Neural cell (in vitro differentiated cells): ENCODE measurements at regions not wholly inside any gene's neighbourhood (a gene's known extent, or its start where the extent isn't known, plus 50 kb on each side); places are given as distances from the start of the nearest gene placed in this dataset.

Experiments used
- H2AFZ ChIP-seq: fragments of 200-600, 300-800 bp; sonication (generic), shearing (Covaris generic); 2 replicates; pipeline ENCODE4 v1.6.0; 2014; ENCODE audit warnings: low read depth, mild to moderate bottlenecking, antibody characterized with exemption, low read length, moderate library complexity
- H3F3A ChIP-seq: fragments of 200-600 bp; shearing (Covaris generic); 2 replicates; pipeline ENCODE4 v1.6.1; 2016; ENCODE audit warnings: mild to moderate bottlenecking, moderate library complexity, mixed read lengths, antibody characterized with exemption, low read length; ENCODE audit not compliant: insufficient read depth, poor library complexity, severe bottlenecking
- H3K27ac ChIP-seq: fragments of 200-600, 300-800 bp; sonication (generic), shearing (Covaris generic); 2 replicates; pipeline ENCODE4 v1.5.1; 2014; ENCODE audit warnings: mild to moderate bottlenecking, low read length, moderate library complexity
- H3K27me3 ChIP-seq: fragments of 300-800, 200-600 bp; sonication (generic), shearing (Covaris generic); 2 replicates; pipeline ENCODE4 v1.6.0; 2014; ENCODE audit warnings: mild to moderate bottlenecking, low read depth, low read length, moderate library complexity; ENCODE audit not compliant: insufficient read depth
- H3K36me3 ChIP-seq: fragments of 300-800, 200-600 bp; sonication (generic), shearing (Covaris generic); 2 replicates; pipeline ENCODE4 v1.5.1; 2014; ENCODE audit warnings: mild to moderate bottlenecking, antibody characterized with exemption, low read length, moderate library complexity; ENCODE audit not compliant: insufficient read depth
- H3K4me2 ChIP-seq: fragments of 300-800, 200-600 bp; sonication (generic), shearing (Covaris generic); 2 replicates; pipeline ENCODE4 v1.6.0; 2014; ENCODE audit warnings: mild to moderate bottlenecking, low read length
- H3K4me3 ChIP-seq: fragments of 300-800, 200-600 bp; sonication (generic), shearing (Covaris generic); 2 replicates; pipeline ENCODE4 v1.5.1; 2014; ENCODE audit warnings: mild to moderate bottlenecking, low read length, moderate library complexity
- H3K79me2 ChIP-seq: fragments of 200-600 bp; shearing (Covaris generic); replicated peaks from 2 replicates; pipeline ENCODE4 v1.6.0; 2014; ENCODE audit warnings: mild to moderate bottlenecking, low read length, moderate library complexity; ENCODE audit not compliant: insufficient read depth
- H3K9ac ChIP-seq: fragments of 300-800, 200-600 bp; sonication (generic), shearing (Covaris generic); 2 replicates; pipeline ENCODE4 v1.6.1; 2016; ENCODE audit warnings: mild to moderate bottlenecking, low read length, mixed read lengths
- H3K9me2 ChIP-seq: fragments of 200-600 bp; shearing (Covaris generic); 2 replicates; pipeline ENCODE4 v1.6.1; 2016; ENCODE audit warnings: mild to moderate bottlenecking, low read length, mixed read lengths; ENCODE audit not compliant: insufficient read depth
- H3K9me3 ChIP-seq: fragments of 200-600, 300-800 bp; sonication (generic), shearing (Covaris generic); 2 replicates; pipeline ENCODE4 v1.6.1; 2016; ENCODE audit warnings: mild to moderate bottlenecking, mixed run types, low read length, moderate library complexity, mixed read lengths
- H4K20me1 ChIP-seq: fragments of 200-600 bp; shearing (Covaris generic); 2 replicates; pipeline ENCODE4 v1.6.1; 2016; ENCODE audit warnings: mild to moderate bottlenecking, mixed run types; ENCODE audit not compliant: insufficient read depth
- EP300 ChIP-seq: fragments of 450-650 bp; conservative IDR thresholded peaks from 2 replicates; pipeline ENCODE4 v1.6.1; 2014; ENCODE audit warnings: antibody characterized with exemption, mild to moderate bottlenecking, moderate library complexity; ENCODE audit not compliant: poor library complexity, severe bottlenecking
- EZH2 ChIP-seq: fragments of 200-600, 300-800 bp; shearing (Covaris generic), sonication (generic); IDR thresholded peaks from 2 replicates; pipeline ENCODE4 v1.6.1; 2014; ENCODE audit warnings: antibody characterized with exemption, low read length, borderline replicate concordance, mild to moderate bottlenecking; ENCODE audit not compliant: insufficient read depth, poor library complexity, severe bottlenecking
- MXI1 ChIP-seq: fragments of 450-650 bp; conservative IDR thresholded peaks from 2 replicates; pipeline ENCODE4 v1.6.1; 2014; ENCODE audit warnings: antibody characterized with exemption, mild to moderate bottlenecking; ENCODE audit not compliant: poor library complexity, severe bottlenecking
- POLR2AphosphoS5 ChIP-seq: IDR thresholded peaks from 2 replicates; pipeline ENCODE4 v1.6.1; 2012
- RAD21 ChIP-seq: fragments of 450-650 bp; conservative IDR thresholded peaks from 2 replicates; pipeline ENCODE4 v1.6.1; 2014; ENCODE audit warnings: antibody characterized with exemption, mild to moderate bottlenecking, moderate library complexity
- SMC3 ChIP-seq: fragments of 450-650 bp; conservative IDR thresholded peaks from 2 replicates; pipeline ENCODE4 v1.6.1; 2014; ENCODE audit warnings: antibody characterized with exemption, mild to moderate bottlenecking, moderate library complexity; ENCODE audit not compliant: poor library complexity
- TAF1 ChIP-seq: IDR thresholded peaks from 2 replicates; pipeline ENCODE4 v1.6.1; 2012; ENCODE audit warnings: low read depth
- TF ChIP-seq, protein P1 (sequence below): IDR thresholded peaks from 2 replicates; pipeline ENCODE4 v1.6.1; 2012; ENCODE audit warnings: borderline replicate concordance
- TF ChIP-seq, protein P2 (sequence below): fragments of 450-650 bp; IDR thresholded peaks from 2 replicates; pipeline ENCODE4 v1.5.1; 2014; ENCODE audit warnings: antibody characterized with exemption, mild to moderate bottlenecking, moderate library complexity; ENCODE audit not compliant: poor library complexity, severe bottlenecking

DNA sequence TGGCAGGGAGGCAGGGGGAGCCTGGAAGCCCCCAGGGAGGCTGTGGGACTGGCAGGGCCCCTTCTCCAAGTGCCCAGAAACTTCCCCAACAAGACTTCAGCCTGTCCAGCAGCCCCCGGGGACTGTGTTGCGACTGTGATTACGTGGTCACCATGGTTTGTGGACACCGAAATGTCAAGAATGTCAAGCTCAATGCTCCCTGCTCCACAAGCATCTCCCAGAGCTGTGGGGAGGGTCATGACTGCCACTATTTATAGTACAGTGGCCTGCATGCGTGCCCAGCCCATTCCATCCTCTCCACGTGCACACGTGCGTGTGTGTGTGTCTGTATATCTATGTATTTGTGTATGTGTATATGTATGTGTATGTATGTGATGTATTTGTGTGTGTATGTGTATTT lies 93.8 kb upstream of the MBOAT2 start:
- Histone ChIP-seq H3K36me3 (no peaks in the 10 kb centered on the region), H3K27me3 (no peaks in the 10 kb centered on the region), H3K9ac (no peak overlapping the region), H3K9me3 (no peaks in the 10 kb centered on the region), H2AFZ (no peak overlapping the region), H3K4me3 (no peak overlapping the region), H3K27ac (no peak overlapping the region), H3F3A (no peaks in the 10 kb centered on the region), H3K9me2 (no peaks in the 10 kb centered on the region), H3K79me2 (no peaks in the 10 kb centered on the region), H4K20me1 (no peaks in the 10 kb centered on the region), H3K4me2 (no peak overlapping the region)
- TF ChIP-seq MXI1 = no peak
- no peak for TF ChIP-seq EP300
- no peak for TF ChIP-seq TAF1
- TF ChIP-seq, protein P1, sequence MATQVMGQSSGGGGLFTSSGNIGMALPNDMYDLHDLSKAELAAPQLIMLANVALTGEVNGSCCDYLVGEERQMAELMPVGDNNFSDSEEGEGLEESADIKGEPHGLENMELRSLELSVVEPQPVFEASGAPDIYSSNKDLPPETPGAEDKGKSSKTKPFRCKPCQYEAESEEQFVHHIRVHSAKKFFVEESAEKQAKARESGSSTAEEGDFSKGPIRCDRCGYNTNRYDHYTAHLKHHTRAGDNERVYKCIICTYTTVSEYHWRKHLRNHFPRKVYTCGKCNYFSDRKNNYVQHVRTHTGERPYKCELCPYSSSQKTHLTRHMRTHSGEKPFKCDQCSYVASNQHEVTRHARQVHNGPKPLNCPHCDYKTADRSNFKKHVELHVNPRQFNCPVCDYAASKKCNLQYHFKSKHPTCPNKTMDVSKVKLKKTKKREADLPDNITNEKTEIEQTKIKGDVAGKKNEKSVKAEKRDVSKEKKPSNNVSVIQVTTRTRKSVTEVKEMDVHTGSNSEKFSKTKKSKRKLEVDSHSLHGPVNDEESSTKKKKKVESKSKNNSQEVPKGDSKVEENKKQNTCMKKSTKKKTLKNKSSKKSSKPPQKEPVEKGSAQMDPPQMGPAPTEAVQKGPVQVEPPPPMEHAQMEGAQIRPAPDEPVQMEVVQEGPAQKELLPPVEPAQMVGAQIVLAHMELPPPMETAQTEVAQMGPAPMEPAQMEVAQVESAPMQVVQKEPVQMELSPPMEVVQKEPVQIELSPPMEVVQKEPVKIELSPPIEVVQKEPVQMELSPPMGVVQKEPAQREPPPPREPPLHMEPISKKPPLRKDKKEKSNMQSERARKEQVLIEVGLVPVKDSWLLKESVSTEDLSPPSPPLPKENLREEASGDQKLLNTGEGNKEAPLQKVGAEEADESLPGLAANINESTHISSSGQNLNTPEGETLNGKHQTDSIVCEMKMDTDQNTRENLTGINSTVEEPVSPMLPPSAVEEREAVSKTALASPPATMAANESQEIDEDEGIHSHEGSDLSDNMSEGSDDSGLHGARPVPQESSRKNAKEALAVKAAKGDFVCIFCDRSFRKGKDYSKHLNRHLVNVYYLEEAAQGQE = no peak
- TF ChIP-seq EZH2 = no peak

DNA sequence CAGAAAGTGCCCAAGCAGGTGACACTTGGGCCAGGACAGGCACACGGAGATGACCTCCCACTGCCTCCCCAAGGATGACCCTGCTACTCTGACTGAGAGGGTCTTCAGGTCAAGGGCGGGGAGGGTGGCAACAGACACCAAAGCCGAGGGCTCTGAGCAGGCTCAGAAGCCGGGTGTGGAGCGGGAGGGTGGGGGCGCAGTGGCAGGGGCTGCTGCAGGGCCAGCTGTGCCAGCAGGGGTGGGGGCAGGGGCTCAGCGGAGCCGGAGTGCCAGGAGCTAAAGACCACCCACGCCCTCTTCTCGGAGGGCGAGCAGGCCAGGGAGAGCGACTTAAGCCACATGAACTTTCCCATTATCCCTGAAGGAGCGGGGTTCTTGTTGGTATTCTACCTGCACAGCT lies 93.3 kb upstream of the MBOAT2 start:
- TF ChIP-seq SMC3 (no peak), EZH2 (no peak), TAF1 (no peak), MXI1 (no peak), POLR2AphosphoS5 (no peak), RAD21 (no peak), EP300 (no peak)
- TF ChIP-seq, protein P2, sequence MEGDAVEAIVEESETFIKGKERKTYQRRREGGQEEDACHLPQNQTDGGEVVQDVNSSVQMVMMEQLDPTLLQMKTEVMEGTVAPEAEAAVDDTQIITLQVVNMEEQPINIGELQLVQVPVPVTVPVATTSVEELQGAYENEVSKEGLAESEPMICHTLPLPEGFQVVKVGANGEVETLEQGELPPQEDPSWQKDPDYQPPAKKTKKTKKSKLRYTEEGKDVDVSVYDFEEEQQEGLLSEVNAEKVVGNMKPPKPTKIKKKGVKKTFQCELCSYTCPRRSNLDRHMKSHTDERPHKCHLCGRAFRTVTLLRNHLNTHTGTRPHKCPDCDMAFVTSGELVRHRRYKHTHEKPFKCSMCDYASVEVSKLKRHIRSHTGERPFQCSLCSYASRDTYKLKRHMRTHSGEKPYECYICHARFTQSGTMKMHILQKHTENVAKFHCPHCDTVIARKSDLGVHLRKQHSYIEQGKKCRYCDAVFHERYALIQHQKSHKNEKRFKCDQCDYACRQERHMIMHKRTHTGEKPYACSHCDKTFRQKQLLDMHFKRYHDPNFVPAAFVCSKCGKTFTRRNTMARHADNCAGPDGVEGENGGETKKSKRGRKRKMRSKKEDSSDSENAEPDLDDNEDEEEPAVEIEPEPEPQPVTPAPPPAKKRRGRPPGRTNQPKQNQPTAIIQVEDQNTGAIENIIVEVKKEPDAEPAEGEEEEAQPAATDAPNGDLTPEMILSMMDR = no peak
- TF ChIP-seq, protein P1 = no peak
- no peak overlapping the region for H3K4me3 ChIP-seq

More for the DNA sequence above, 93.3 kb upstream of the MBOAT2 start:
- Histone ChIP-seq H3K9ac (no peak overlapping the region), H3F3A (no peaks in the 10 kb centered on the region), H3K36me3 (no peaks in the 10 kb centered on the region), H3K27me3 (no peaks in the 10 kb centered on the region), H3K27ac (no peak overlapping the region), H4K20me1 (no peaks in the 10 kb centered on the region), H3K9me2 (no peaks in the 10 kb centered on the region), H2AFZ (no peak overlapping the region), H3K9me3 (no peaks in the 10 kb centered on the region), H3K79me2 (no peaks in the 10 kb centered on the region), H3K4me2 (no peak overlapping the region)
